Type B pancreatic cell (in vitro differentiated cells): ENCODE measurements at regions not wholly inside any gene's neighbourhood (a gene's known extent, or its start where the extent isn't known, plus 50 kb on each side); places are given as distances from the start of the nearest gene placed in this dataset.
A peak's percentile ranks its signal among the peaks of the same experiment; 100 is the strongest.

Source experiments
- DNase-seq: peaks from one replicate; pipeline ENCODE4 v3.0.0; 2021; ENCODE audit warnings: mixed read lengths; ENCODE audit not compliant: unreplicated experiment; ENCODE audit errors: extremely low spot score
- H3K27ac Mint-ChIP-seq: 2 replicates; pipeline ENCODE4 v1.8.0; 2021; ENCODE audit warnings: mild to moderate bottlenecking, mixed read lengths
- H3K27me3 Mint-ChIP-seq: 2 replicates; pipeline ENCODE4 v1.8.0; 2021; ENCODE audit warnings: mixed read lengths
- H3K36me3 Mint-ChIP-seq: 2 replicates; pipeline ENCODE4 v1.8.0; 2021; ENCODE audit warnings: mixed read lengths
- H3K4me1 Mint-ChIP-seq: one replicate; pipeline ENCODE4 v1.8.0; 2021; ENCODE audit warnings: mixed read lengths; ENCODE audit not compliant: unreplicated experiment
- H3K4me3 Mint-ChIP-seq: 2 replicates; pipeline ENCODE4 v1.8.0; 2021; ENCODE audit warnings: mild to moderate bottlenecking, mixed read lengths
- H3K9me3 Mint-ChIP-seq: 2 replicates; pipeline ENCODE4 v1.8.0; 2021; ENCODE audit warnings: mixed read lengths
- TF ChIP-seq, protein P1 (sequence below): fragments of 200-600 bp; sonication (generic); conservative IDR thresholded peaks from 2 replicates; pipeline ENCODE4 v1.5.0; 2021; ENCODE audit warnings: antibody characterized with exemption, mild to moderate bottlenecking

DNA sequence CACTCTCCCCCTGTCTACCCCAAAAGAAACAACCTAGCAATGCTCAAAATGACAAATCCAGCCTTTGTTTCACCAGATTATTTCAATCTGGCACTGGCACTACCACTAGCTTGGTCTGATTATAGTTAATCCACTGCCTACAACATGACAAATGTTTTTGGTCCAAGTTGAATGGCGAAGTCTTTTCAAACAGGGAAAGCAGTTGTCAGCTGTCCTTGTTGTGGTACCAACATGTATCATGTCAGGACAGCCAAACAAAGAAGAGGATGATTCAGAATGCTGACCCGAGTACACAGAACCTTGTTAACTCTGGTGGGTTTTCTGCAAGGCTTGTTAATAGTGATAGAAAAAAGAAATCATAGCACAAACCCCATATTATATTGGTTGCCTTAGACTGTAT, 160.8 kb upstream of the ANK2 start:
- no peak for DNase-seq
- no peaks in the 10 kb centered on the region for H3K27me3 Mint-ChIP-seq
- no peaks in the 10 kb centered on the region for H3K9me3 Mint-ChIP-seq
- TF ChIP-seq, protein P1, sequence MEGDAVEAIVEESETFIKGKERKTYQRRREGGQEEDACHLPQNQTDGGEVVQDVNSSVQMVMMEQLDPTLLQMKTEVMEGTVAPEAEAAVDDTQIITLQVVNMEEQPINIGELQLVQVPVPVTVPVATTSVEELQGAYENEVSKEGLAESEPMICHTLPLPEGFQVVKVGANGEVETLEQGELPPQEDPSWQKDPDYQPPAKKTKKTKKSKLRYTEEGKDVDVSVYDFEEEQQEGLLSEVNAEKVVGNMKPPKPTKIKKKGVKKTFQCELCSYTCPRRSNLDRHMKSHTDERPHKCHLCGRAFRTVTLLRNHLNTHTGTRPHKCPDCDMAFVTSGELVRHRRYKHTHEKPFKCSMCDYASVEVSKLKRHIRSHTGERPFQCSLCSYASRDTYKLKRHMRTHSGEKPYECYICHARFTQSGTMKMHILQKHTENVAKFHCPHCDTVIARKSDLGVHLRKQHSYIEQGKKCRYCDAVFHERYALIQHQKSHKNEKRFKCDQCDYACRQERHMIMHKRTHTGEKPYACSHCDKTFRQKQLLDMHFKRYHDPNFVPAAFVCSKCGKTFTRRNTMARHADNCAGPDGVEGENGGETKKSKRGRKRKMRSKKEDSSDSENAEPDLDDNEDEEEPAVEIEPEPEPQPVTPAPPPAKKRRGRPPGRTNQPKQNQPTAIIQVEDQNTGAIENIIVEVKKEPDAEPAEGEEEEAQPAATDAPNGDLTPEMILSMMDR: no peak
- H3K27ac Mint-ChIP-seq: no peak overlapping the region
- H3K4me1 Mint-ChIP-seq: peaks cover 4% of the 10 kb centered on the region
- no peaks in the 10 kb centered on the region for H3K36me3 Mint-ChIP-seq
- H3K4me3 Mint-ChIP-seq: no peak overlapping the region

DNA sequence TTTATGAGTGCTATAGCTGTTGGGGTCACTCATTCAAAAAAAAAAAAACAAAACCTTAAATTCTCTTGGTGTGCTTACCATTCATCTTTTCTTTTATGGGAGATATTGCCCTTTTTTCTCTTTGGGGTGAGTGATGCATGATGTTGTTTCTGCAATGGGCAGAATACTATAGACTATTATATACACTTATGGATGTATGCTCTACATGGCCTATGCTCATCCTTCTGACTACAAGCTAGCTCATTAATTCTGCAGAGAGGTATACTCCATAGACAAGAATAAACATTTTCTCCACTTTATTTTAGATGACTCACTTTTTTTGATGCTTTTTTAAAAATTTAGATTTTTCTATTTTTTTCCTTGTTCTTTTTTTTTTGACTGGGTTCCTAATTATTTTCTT, 160.3 kb upstream of the ANK2 start:
- Mint-ChIP-seq H3K27me3 (no peaks in the 10 kb centered on the region), H3K36me3 (no peaks in the 10 kb centered on the region), H3K9me3 (no peaks in the 10 kb centered on the region), H3K4me3 (no peak overlapping the region), H3K4me1 (peaks cover 4% of the 10 kb centered on the region), H3K27ac (no peak overlapping the region)
- DNase-seq: no peak
- TF ChIP-seq, protein P1: no peak

DNA sequence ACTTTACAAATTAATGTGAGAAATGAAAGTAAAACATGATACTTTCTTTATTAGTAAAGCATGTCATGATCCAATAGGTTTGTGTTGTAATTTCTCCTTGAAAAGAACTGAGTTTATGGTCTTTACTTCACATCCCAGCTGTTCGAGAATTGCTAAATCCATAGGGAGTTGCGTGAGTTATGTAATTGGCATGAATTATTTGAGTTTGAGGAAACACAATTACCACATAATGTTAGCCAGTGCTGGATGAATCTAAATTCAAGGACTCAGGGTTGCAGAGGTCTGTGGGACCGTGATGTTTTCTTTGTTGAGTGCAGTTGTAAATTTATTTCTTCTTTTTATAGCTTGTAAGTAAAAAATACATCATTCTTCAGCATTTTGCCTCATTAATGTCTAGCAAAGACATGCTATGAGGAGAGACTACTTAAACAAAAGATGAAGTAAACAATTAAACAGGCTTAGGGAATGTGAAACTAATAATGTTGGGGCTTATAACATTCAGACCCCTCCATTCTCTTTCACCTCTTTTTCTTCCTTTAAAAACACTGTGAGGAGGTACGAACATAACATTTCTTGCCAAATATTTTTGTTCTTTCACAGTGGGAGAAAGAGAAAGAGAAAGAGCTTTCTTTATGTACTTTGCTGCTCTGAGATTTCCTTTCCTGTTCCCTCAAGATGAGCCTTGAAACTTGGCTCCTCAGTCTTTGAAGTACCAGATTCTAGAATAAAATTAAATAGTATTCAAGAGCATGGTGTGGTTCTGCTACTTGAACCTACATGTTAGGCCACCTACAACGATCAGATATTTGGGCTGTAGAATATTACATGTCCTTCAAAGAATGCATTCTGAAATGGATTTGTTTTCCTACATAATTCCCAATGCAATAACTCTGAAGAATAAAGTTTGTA, 159.6 kb upstream of the ANK2 start:
- H3K4me1 Mint-ChIP-seq: peaks cover 4% of the 10 kb centered on the region
- TF ChIP-seq, protein P1: no peak
- no peak for DNase-seq
- no peak overlapping the region for H3K27ac Mint-ChIP-seq
- H3K36me3 Mint-ChIP-seq: no peaks in the 10 kb centered on the region
- H3K4me3 Mint-ChIP-seq: peak overlapping the region; percentile 9
- no peaks in the 10 kb centered on the region for H3K27me3 Mint-ChIP-seq
- no peaks in the 10 kb centered on the region for H3K9me3 Mint-ChIP-seq

DNA sequence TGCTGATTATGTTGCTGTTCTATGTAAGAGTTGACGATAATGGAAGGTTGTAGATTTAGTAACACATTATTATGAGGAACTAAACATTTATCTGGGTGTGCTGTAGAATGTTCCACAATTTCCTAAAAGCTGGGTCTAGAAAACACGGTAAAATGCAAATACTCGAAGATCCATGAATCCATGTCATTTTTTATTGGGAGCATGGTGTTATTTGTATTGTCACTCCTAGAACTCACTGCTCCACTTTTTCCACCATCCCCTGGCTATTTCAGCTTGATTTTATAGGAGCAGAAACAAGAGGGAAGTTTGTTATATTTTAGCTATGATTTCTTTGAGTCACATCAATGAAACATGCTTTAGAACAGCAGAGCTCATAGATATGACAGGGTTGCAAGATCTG, 155.0 kb upstream of the ANK2 start:
- no peak for DNase-seq
- Mint-ChIP-seq H3K4me3 (no peak overlapping the region), H3K9me3 (no peaks in the 10 kb centered on the region), H3K4me1 (peaks cover 19% of the 10 kb centered on the region), H3K36me3 (no peaks in the 10 kb centered on the region), H3K27me3 (no peaks in the 10 kb centered on the region), H3K27ac (no peak overlapping the region)
- TF ChIP-seq, protein P1: no peak

DNA sequence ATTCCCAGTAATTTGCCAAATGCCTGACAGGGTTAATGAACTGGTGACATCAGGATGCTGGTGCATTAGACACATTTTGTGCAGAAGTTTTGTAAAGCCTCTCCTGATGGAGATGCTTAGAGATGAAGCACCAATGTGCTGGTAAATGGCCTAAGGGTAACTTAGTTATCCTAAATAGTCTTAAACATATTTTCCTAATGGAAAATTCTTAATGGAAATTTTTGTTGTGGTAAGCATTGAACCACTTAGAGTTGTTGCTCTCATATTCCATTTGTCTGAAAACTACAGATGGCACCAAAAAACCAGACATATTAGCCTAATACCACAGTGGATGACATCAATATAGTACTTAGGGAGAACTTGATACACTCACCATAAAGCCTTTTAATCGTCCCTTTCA, 154.5 kb upstream of the ANK2 start:
- H3K9me3 Mint-ChIP-seq: no peaks in the 10 kb centered on the region
- H3K27ac Mint-ChIP-seq: no peak overlapping the region
- DNase-seq: no peak
- H3K27me3 Mint-ChIP-seq: no peaks in the 10 kb centered on the region
- no peaks in the 10 kb centered on the region for H3K36me3 Mint-ChIP-seq
- no peak overlapping the region for H3K4me3 Mint-ChIP-seq
- H3K4me1 Mint-ChIP-seq: peaks cover 16% of the 10 kb centered on the region
- TF ChIP-seq, protein P1: no peak
